Suprapubic skin (tissue), 4 donors: ENCODE measurements at regions not wholly inside any gene's neighbourhood (a gene's known extent, or its start where the extent isn't known, plus 50 kb on each side); places are given as distances from the start of the nearest gene placed in this dataset.

Experiments used
- DNase-seq, 2 donors: peaks; one replicate each; pipeline ENCODE4 v3.0.0-alpha.2; 2019; ENCODE audit warnings: low spot score in 2 of 2
- H3K27ac ChIP-seq: fragments of 200-600 bp; sonication (generic); one replicate; pipeline ENCODE4 v1.5.1; 2019
- H3K27me3 ChIP-seq: fragments of 200-600 bp; sonication (generic); one replicate; pipeline ENCODE4 v1.5.1; 2019
- H3K36me3 ChIP-seq: fragments of 200-600 bp; sonication (generic); one replicate; pipeline ENCODE4 v1.5.1; 2019
- H3K4me1 ChIP-seq: fragments of 200-600 bp; sonication (generic); one replicate; pipeline ENCODE4 v1.5.1; 2019
- H3K4me3 ChIP-seq: fragments of 200-600 bp; sonication (generic); one replicate; pipeline ENCODE4 v1.5.1; 2019; ENCODE audit warnings: mild to moderate bottlenecking
- H3K9me3 ChIP-seq: fragments of 200-600 bp; sonication (generic); one replicate; pipeline ENCODE4 v1.5.1; 2019
- CTCF ChIP-seq, 2 donors: fragments of 200-600 bp in 1 of 2; fragments of 450-650 bp in 1 of 2; sonication (generic) in 1 of 2; IDR thresholded peaks; one replicate each; pipeline ENCODE4 v1.5.1; 2016 to 2019; ENCODE audit warnings: antibody characterized with exemption in 2 of 2, mild to moderate bottlenecking in 1 of 2, moderate library complexity in 1 of 2
- EP300 ChIP-seq: sonication (generic); formaldehyde crosslinking; IDR thresholded peaks from one replicate; pipeline ENCODE4 v1.6.1; 2017; ENCODE audit warnings: antibody characterized with exemption
- POLR2A ChIP-seq, 2 donors: fragments of 450-650 bp; IDR thresholded peaks; one replicate each; pipeline ENCODE4 v1.6.1; 2017; ENCODE audit warnings: antibody characterized with exemption in 2 of 2, mild to moderate bottlenecking in 2 of 2, moderate library complexity in 2 of 2
- POLR2AphosphoS5 ChIP-seq, 3 donors: sonication (generic); formaldehyde crosslinking; IDR thresholded peaks; one replicate each; pipeline ENCODE4 v1.6.1; 2017; ENCODE audit warnings: antibody characterized with exemption in 3 of 3
- WGBS: methylation state at CpG from one replicate; pipeline ENCODE4 v1.1.5; 2018; 5-methylcytosine and 5-hydroxymethylcytosine counted together

- DNase-seq: no peak
- WGBS: 77% methylated on average over 2 of the region's 2 CpGs
- H3K9me3 ChIP-seq: peaks cover 5% of the 10 kb centered on the region
- H3K27me3 ChIP-seq: no peaks in the 10 kb centered on the region
- TF ChIP-seq CTCF (IDR thresholded peaks at IDR 0.05) (no peak), POLR2A (IDR thresholded peaks at IDR 0.05) (no peak), EP300 (no peak), POLR2AphosphoS5 (IDR thresholded peaks at IDR 0.05) (no peak)
- no peak overlapping the region for H3K4me3 ChIP-seq
- H3K27ac ChIP-seq: no peak overlapping the region
- no peaks in the 10 kb centered on the region for H3K36me3 ChIP-seq
- no peaks in the 10 kb centered on the region for H3K4me1 ChIP-seq
These were observed 110.8 kb downstream of the NR4A2 start for GRCh38 chr2:156221703-156222102.

- TF ChIP-seq EP300 (no peak), POLR2A (IDR thresholded peaks at IDR 0.05) (no peak), POLR2AphosphoS5 (IDR thresholded peaks at IDR 0.05) (no peak), CTCF (IDR thresholded peaks at IDR 0.05) (no peak)
- H3K27me3 ChIP-seq: no peaks in the 10 kb centered on the region
- peaks cover 5% of the 10 kb centered on the region for H3K9me3 ChIP-seq
- no peak overlapping the region for H3K27ac ChIP-seq
- no peak overlapping the region for H3K4me3 ChIP-seq
- no peaks in the 10 kb centered on the region for H3K4me1 ChIP-seq
- no peak for DNase-seq
- no peaks in the 10 kb centered on the region for H3K36me3 ChIP-seq
- 72% methylated on average over 4 of the region's 4 CpGs for WGBS
These were observed 112.9 kb downstream of the NR4A2 start for GRCh38 chr2:156219491-156220100.

GRCh38 chr2:156215656-156216055, 116.9 kb downstream of the NR4A2 start:
- Histone ChIP-seq H3K36me3 (no peaks in the 10 kb centered on the region), H3K4me3 (no peak overlapping the region), H3K4me1 (no peaks in the 10 kb centered on the region), H3K9me3 (no peaks in the 10 kb centered on the region), H3K27me3 (no peaks in the 10 kb centered on the region), H3K27ac (no peak overlapping the region)
- WGBS: 65% methylated on average over 2 of the region's 2 CpGs
- TF ChIP-seq CTCF (IDR thresholded peaks at IDR 0.05): no peak
- no peak for TF ChIP-seq POLR2AphosphoS5 (IDR thresholded peaks at IDR 0.05)
- TF ChIP-seq EP300: no peak
- TF ChIP-seq POLR2A (IDR thresholded peaks at IDR 0.05): no peak
- no peak for DNase-seq

- no peak for DNase-seq
- Histone ChIP-seq H3K4me1 (no peaks in the 10 kb centered on the region), H3K9me3 (no peaks in the 10 kb centered on the region), H3K27ac (no peak overlapping the region), H3K4me3 (no peak overlapping the region), H3K27me3 (no peaks in the 10 kb centered on the region), H3K36me3 (no peaks in the 10 kb centered on the region)
- TF ChIP-seq POLR2AphosphoS5 (IDR thresholded peaks at IDR 0.05) (no peak), EP300 (no peak), POLR2A (IDR thresholded peaks at IDR 0.05) (no peak), CTCF (IDR thresholded peaks at IDR 0.05) (no peak)
These were observed 121.2 kb downstream of the NR4A2 start for GRCh38 chr2:156211318-156211717.

GRCh38 chr2:156206355-156206754, 126.2 kb downstream of the NR4A2 start:
- Histone ChIP-seq H3K9me3 (no peaks in the 10 kb centered on the region), H3K36me3 (no peaks in the 10 kb centered on the region), H3K27me3 (no peaks in the 10 kb centered on the region), H3K27ac (no peak overlapping the region), H3K4me3 (no peak overlapping the region), H3K4me1 (no peaks in the 10 kb centered on the region)
- DNase-seq: no peak
- TF ChIP-seq POLR2AphosphoS5 (IDR thresholded peaks at IDR 0.05) (no peak), POLR2A (IDR thresholded peaks at IDR 0.05) (no peak), EP300 (no peak), CTCF (IDR thresholded peaks at IDR 0.05) (no peak)
- WGBS: 57% methylated on average over 2 of the region's 2 CpGs
